Type B pancreatic cell (in vitro differentiated cells): ENCODE measurements at regions not wholly inside any gene's neighbourhood (a gene's known extent, or its start where the extent isn't known, plus 50 kb on each side); places are given as distances from the start of the nearest gene placed in this dataset.

Source experiments
- DNase-seq: peaks from one replicate; pipeline ENCODE4 v3.0.0; 2021; ENCODE audit warnings: mixed read lengths; ENCODE audit not compliant: unreplicated experiment; ENCODE audit errors: extremely low spot score
- H3K27ac Mint-ChIP-seq: 2 replicates; pipeline ENCODE4 v1.8.0; 2021; ENCODE audit warnings: mild to moderate bottlenecking, mixed read lengths
- H3K27me3 Mint-ChIP-seq: 2 replicates; pipeline ENCODE4 v1.8.0; 2021; ENCODE audit warnings: mixed read lengths
- H3K36me3 Mint-ChIP-seq: 2 replicates; pipeline ENCODE4 v1.8.0; 2021; ENCODE audit warnings: mixed read lengths
- H3K4me1 Mint-ChIP-seq: one replicate; pipeline ENCODE4 v1.8.0; 2021; ENCODE audit warnings: mixed read lengths; ENCODE audit not compliant: unreplicated experiment
- H3K4me3 Mint-ChIP-seq: 2 replicates; pipeline ENCODE4 v1.8.0; 2021; ENCODE audit warnings: mild to moderate bottlenecking, mixed read lengths
- H3K9me3 Mint-ChIP-seq: 2 replicates; pipeline ENCODE4 v1.8.0; 2021; ENCODE audit warnings: mixed read lengths
- CTCF ChIP-seq: fragments of 200-600 bp; sonication (generic); conservative IDR thresholded peaks from 2 replicates; pipeline ENCODE4 v1.5.0; 2021; ENCODE audit warnings: antibody characterized with exemption, mild to moderate bottlenecking

DNA sequence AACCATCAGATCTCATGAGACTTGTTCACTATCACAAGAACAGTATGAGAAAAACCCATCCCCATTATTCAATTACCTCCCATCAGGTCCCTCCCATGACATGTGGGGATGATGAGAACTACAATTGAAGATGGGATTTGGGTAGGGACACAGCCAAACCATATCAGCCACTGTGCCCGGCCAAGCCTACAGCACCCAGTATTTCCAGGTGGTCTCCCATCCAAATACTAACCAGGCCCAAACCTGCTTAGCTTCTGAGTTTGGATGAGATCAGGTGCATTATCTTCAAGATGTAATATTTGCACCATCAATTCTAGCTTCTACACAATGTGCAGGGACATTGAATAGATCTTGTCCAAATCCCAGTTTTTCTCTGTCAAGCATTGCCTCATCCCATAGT, 196.9 kb downstream of the BAMBI start:
- Mint-ChIP-seq H3K4me1 (peaks cover 27% of the 10 kb centered on the region), H3K27me3 (no peaks in the 10 kb centered on the region), H3K9me3 (peaks cover 9% of the 10 kb centered on the region), H3K36me3 (peaks cover 5% of the 10 kb centered on the region), H3K4me3 (no peak overlapping the region), H3K27ac (no peak overlapping the region)
- DNase-seq, result no peak
- no peak for TF ChIP-seq CTCF

- H3K27ac Mint-ChIP-seq, result no peak overlapping the region
- H3K27me3 Mint-ChIP-seq, result no peaks in the 10 kb centered on the region
- peaks cover 33% of the 10 kb centered on the region for H3K4me1 Mint-ChIP-seq
- DNase-seq, result no peak
- TF ChIP-seq CTCF, result no peak
- peaks cover 5% of the 10 kb centered on the region for H3K36me3 Mint-ChIP-seq
- H3K9me3 Mint-ChIP-seq, result peaks cover 9% of the 10 kb centered on the region
- H3K4me3 Mint-ChIP-seq, result peak overlapping the region; percentile 8
Observed at GRCh38 chr10:28875549-28876081, 198.3 kb downstream of the BAMBI start.

DNA sequence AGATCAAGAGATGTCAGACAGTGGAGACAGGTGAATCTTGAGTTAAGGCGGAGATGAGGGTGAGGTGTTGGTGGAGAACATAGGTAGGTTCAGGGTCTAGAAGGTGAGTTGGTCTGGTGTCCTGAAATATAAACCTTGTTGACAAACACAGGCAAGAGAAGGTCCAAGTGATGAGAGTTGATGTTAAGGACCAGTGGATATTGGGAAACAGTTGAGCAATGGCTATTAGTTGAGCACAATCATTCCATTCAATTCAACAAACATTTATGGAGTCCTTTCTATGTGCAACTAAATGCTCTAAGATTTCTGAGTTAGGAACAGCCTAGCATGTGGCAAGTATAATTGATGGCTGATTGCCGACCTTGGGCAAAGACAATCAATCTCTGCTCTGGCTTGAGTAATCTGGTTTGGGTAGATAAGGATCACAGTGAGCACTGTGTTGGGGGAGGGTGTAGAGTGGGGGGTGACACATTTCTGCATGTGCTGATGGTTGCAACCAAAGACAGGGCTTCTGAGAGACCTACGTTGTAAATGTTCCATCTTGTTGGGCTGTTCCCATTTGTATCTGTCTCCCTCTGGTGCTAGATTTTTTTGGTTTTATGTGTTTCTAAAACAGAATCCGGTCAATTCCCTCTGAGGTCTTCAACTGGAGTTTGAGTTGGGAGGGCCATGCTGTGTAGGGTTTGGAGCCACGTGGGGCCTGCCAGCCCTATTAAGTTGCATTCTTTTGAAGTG, 201.1 kb downstream of the BAMBI start:
- no peak for DNase-seq
- Mint-ChIP-seq H3K4me3 (peak overlapping the region; percentile 9), H3K4me1 (peaks cover 41% of the 10 kb centered on the region), H3K9me3 (peaks cover 9% of the 10 kb centered on the region), H3K36me3 (peaks cover 5% of the 10 kb centered on the region), H3K27ac (no peak overlapping the region), H3K27me3 (peaks cover 5% of the 10 kb centered on the region)
- no peak for TF ChIP-seq CTCF

DNA sequence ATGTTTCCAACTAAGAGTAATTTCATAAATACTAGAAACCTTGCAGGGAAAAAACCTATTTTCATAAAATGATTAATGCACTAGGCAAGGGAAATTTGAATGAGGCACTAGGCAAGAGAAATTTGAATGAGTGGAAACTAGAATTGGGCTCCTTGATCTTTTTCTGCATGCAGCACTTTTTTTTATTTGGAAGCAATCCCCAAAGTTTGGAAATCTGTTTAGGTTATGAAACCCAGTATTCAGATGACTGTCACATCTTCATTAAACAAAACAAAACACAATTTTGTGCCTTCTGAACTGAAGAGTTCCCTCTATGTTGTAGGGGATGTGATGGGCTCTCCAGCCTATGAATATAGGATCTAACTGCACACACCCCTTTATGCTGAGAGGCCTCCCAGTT, 201.9 kb downstream of the BAMBI start:
- Mint-ChIP-seq H3K27ac (no peak overlapping the region), H3K27me3 (peaks cover 8% of the 10 kb centered on the region), H3K4me1 (peaks cover 41% of the 10 kb centered on the region), H3K9me3 (peaks cover 9% of the 10 kb centered on the region), H3K4me3 (no peak overlapping the region), H3K36me3 (peaks cover 5% of the 10 kb centered on the region)
- DNase-seq, result no peak
- TF ChIP-seq CTCF, result no peak

DNA sequence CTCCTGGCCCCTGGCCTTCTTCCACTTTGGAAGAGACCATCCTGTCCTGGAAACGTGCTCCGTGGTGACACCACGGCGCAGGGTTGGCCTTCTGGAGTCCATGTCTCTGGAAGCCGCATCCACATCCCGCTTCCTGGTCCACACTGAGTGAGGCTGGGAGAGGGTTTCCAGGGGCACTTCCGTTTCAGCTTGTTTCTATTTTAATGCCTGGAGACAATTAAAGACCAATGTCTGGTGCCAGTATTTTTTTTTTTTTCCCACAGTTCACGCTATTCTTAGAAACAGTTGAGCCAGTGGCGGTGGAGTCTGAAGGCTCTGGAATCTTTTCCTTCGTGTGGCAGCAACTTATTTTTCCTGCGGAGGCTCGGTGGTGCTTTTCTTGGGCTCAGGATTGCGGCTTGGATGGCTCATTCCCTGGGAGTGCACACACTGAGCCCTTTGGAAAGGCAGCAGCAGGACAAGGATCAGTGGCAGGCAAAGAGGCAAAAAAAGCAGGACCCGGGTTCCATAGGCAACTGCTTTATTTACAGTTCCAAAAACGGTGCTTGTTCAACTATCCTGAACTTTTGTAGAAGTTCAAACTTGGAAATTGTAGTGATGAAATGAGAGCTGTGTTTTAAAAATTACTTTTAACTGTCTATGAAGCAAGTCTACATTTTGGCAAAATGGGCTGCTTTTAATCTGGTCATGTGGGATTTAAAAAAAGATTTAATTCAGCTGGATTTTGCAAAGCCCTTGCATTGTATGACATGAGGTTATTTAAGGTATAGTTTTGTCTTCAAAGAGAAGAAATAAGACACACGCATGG, 202.8 kb downstream of the BAMBI start:
- no peak for DNase-seq
- H3K4me3 Mint-ChIP-seq, result no peak overlapping the region
- H3K27ac Mint-ChIP-seq, result no peak overlapping the region
- H3K9me3 Mint-ChIP-seq, result peaks cover 9% of the 10 kb centered on the region
- H3K4me1 Mint-ChIP-seq, result peaks cover 41% of the 10 kb centered on the region
- peaks cover 8% of the 10 kb centered on the region for H3K27me3 Mint-ChIP-seq
- H3K36me3 Mint-ChIP-seq, result peaks cover 5% of the 10 kb centered on the region
- no peak for TF ChIP-seq CTCF
